HG03103 (cell line): ENCODE measurements at regions not wholly inside any gene's neighbourhood (a gene's known extent, or its start where the extent isn't known, plus 50 kb on each side); places are given as distances from the start of the nearest gene placed in this dataset.
"Not testable (repeated sequence)": the region's sequence is repeated elsewhere in the genome, so short reads cannot be mapped to it uniquely, and the experiment has no call there.

ENCODE experiments used
- ATAC-seq: cut with Tn5 transposase; IDR thresholded peaks from one replicate; pipeline ENCODE4 v1.9.1; 2021; ENCODE audit warnings: low read depth; ENCODE audit not compliant: unreplicated experiment

DNA sequence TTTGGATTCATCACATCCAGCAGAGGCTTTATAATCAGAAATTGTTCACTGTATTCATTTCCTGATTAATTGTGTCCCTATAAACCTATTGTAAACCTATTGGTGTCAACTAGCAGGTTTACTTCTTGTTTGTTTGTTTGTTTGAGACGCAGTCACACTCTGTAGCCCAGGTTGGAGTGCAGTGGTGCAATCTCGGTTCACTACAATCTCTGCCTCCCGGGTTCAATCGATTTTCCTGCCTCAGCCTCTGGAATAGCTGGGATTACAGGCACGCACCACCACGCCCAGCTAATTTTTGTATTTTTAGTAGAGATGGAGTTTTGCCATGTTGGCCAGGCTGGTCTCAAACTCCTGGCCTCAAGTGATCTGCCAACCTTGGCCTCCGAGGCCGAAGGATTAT is 215.4 kb upstream of the ZNF385D start:
- ATAC-seq: not testable (repeated sequence)

DNA sequence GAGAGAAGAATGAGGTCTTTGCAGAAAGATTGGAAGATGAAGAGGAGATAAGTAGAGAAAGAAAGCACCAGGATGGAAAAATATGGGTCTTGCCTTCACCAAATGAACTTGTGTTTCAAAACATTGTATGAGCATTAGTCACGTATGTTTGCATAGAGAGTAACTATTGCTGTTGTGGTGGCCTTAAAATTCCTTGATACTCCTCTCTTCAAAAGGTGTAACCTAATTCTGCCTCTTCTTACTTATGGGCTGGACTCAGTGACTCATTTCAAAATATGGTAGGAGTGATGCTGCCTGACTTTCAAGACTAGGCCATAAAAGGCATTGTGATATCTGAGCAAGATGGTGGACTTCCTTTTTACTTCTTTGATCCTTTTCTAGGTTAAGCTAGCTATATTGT is 228.7 kb upstream of the ZNF385D start:
- no peak for ATAC-seq

DNA sequence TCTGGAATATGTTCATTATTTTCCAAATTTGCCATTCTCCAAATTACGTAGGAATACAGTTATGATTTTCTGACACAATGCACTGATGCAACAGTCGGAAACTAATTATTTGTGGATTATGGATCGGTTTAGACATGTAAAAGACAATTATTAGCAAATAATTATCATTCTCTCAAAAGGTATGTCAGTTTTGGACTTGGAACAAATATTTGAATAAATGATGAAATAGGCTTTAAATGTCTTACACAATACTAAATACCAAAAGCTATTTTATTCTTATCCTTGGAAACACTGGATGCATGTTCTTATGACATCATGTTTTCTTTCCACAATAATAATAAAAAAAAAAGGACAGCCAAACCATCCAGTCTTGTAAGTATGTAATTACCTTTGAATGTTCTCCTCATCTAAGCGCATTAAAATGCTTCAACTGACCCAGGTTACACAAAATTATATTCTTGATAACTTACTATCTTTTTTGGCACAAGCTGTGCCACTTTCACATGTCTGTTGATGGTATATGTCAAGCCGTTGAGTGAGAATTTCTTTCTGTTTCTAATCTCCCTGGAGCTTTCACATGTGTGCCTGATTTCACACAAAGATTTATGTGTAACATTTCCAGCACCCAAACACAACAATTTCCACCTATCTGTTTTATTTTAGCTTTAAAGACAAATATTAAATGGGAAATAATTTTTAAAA is 238.5 kb upstream of the ZNF385D start:
- ATAC-seq: no peak

DNA sequence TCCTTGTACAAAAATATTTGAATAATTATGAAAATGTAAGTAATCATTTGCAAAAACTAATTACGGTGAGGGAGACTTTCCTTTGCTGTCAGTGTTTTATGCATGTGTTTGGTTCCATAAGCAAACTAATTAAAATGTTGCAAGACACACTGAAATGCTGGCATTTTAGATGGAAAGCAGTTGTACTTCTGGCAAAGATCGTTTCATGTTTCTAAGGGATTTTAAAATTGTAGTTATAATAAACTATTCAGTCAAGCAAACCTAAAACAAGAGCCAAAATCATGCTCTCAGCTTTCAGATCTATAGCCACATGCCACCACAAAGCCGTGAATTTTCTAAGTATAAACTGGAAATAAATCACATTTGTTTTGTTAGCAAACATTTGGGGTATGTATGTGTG is 240.1 kb upstream of the ZNF385D start:
- no peak for ATAC-seq

DNA sequence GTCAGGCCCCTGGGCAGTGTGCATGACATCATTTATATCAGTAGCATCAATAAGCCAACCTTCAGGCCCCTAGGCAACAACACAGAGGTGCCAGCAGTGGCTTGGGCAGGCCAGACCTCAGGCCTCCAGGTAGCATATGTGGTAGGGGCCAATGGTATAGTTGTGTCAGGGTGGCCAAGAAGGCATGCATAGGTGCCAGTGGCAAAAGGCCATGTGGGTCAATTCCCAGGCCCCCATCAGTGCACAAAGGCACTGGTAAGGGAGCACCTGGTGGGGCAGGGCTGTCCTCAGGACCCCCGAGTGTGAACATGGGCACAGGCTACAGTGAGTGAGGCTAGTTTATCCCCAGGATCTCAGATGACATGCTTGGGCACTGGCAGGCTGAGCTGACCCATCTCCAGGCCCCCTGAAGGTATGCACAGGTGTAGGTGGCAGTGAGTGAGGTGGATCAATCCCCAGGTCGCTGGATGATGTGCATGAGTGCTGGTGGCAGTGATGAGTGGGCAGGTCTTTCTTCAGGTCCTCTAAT is 244.1 kb upstream of the ZNF385D start:
- no peak for ATAC-seq

DNA sequence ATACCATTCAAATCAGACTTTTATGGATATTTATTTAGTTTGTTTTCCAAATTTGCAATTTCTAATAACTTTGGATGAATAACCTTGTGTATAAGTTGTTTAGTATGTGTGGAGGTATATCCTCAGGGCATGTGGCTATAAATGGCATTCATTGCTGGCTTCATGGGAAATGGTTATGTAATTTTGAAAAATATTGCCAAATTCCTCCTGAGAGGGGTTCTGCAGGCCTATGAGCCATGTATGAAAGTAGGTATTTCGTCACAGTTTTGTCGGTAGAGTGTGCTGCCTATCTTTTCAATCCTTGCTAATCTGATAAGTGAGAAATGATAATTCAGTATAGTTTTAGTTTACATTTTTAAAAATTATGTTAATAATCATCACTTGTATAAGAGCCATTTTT is 256.4 kb upstream of the ZNF385D start:
- no peak for ATAC-seq

DNA sequence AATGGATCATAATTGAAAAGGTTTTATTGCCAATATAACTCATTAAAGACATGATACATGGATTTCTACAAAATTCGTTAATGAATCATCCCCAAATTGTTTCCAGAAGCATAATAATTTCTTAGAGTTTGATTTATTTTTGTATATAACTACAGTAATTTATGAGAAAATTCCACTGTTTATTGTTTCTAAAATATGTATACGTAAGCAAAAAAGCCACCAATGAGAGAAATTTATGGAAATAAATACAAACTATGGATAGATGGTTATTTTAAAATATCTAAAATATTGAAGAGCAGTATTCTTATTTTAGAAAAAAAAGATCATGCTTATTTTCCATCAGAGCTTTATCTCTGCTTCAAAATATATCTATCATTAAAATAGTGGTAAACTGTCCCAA is 260.0 kb upstream of the ZNF385D start:
- no peak for ATAC-seq

DNA sequence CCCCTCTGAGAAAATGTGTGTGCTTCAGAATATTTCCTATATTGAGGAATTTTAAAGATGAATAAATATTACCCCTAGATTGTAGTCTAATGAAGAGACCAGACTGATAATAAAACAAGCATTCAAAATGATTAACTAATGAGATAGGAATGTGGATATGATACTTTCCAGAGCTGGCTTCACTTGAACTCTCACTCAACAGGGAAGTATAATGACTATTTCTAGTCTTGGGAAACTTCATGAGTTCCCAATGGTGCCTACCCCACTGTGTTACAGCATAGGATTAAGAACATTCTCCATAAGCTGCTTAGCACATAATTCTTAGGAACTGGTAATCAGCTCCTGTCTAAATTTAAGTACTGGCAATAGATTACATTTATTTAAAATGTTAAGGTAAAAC is 261.5 kb upstream of the ZNF385D start:
- no peak for ATAC-seq

DNA sequence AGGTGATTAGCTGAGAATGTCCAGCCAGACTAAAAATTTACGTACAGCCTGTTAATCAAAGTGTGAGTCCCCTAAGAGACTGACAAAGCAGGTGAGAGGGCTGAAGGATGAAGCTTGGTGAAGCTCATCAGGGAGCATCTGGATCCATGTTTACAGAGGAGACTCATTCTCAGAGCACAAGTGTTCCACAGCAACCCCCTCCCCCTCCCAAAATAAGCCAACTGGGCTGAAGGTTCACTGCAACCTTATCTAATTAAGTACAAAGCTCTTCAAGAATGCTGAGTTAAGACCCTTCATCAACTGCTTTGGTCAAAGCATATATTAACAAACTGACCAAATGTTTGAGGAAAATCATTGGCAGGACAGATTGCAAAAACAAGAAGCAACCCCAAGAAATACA is 262.6 kb upstream of the ZNF385D start:
- ATAC-seq: no peak

DNA sequence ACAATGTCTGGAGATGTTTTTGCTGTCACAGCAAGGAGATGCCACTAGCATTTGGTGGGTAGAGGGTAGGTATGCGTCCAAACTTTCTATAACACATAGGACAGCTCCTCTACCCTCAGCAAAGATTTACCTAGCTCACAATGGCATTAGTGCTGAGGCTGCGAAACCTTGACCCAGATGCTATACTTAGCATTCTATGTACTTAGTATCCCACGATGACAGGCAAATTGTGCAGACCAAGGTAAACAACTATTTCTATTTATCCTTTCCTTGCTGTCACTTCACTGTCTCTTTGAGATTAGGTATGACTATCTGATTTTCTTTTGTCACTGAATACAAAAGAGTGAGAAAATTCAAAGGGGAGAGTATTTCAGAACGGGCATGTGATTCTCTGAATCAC is 265.2 kb upstream of the ZNF385D start:
- ATAC-seq: no peak

DNA sequence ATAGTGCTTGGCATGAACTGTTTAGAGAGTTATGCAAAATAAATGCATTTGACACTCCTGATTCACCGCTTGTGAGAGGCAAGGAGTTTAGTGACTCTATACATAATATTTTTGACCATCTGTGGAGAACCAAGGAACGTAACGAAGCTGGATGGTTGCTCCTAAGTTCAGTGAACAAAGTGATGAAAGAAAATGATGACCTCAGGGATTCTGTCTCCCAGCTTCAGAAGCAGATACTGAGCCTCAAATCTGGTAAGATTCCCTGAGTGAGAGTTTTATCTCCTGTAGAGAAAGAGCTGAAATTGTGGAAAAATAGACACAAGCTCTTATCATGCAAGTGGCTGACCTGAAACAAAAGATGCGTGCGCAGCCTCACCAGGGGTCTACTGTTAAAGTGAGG is 273.6 kb upstream of the ZNF385D start:
- ATAC-seq: not testable (repeated sequence)

DNA sequence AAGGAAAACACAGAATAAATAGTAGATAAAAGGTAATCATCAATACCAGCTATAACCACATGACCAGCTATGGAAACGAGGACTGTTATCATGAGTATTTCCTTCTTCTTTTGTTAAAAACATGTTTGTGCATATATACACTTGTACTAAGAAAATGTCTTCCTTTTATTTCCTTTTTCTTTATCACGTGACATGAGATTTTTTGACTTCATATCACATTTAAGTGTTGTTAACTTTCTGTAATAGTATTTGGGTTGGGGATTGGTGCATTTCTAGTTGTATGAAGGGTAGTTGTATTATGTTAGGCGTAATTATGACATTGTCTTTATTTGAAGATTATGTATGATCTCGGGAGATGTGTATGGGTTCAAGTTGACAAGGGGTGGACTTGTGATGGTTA is 278.5 kb upstream of the ZNF385D start:
- ATAC-seq: no peak

DNA sequence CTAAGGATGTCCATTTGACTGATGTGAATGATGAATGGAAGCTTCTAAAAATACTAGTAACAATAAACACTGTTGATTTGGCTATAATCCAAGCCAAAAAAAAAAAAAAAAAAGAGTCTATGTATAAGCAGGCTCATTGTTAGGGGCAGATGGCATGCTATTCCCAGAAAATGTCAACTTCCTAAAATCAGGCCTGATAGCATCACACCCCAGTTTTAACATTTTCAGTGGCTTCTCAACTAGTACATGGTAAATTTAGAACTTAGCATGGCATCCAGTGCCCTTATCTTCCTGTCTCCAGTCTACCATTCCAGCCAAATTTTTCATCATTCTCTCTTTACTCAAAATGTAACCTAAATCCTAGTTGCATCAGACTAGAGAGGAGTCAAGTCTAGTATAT is 288.2 kb upstream of the ZNF385D start:
- no peak for ATAC-seq

DNA sequence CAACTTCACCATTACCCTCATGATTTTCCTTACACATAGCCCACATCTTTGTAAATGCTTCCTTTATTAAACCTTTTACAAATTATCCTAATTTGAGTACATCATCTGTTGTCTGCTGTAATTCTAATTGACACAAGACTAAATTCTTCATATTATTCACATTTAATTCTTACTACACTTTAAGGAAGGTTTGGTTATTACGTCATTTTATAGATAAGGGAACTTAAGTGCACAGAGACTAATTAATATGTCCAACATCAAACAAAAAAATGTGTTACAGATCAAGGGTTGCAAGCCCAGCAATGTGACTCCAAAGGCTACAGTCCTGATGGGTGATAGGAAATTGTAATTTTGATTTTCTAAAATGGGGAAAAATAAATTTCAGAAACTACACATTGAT is 289.1 kb upstream of the ZNF385D start:
- no peak for ATAC-seq

DNA sequence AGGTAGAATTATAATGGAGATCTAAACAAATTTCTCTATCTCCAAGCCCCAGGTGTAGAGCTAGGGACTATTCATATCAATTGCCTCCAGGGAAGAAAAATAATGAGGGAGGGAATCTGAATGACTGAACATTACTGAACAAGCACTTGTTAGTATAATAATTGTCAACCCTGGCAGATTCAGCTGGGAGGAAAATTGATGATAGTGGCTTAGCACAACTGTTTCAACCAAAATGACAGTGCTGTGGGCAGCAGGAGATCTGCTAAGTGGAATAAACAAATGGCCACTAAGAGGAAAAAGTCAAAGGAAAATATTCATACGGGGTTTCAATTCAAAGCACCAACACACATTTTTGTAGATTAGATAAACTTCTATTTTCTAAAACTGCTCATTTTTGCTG is 294.9 kb upstream of the ZNF385D start:
- no peak for ATAC-seq

DNA sequence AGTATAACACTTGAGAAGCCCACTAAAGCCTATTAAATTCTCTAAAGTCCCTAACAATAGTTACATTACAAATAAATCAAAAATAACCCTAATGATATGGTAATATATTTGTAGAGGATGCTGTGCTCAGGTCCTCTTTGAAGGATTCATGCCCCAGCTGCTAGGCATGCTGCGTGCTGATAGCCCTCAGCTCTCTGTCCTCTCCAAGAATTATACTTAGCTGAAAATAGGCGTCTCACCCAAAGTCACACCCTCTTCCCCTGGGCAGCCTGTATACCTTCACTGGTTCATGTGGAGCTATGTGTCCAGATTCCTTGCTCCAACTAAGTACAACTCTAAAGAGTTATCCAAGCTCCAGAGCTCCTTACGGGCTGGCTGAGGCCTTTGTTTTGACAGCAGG is 312.5 kb upstream of the ZNF385D start:
- ATAC-seq: no peak

DNA sequence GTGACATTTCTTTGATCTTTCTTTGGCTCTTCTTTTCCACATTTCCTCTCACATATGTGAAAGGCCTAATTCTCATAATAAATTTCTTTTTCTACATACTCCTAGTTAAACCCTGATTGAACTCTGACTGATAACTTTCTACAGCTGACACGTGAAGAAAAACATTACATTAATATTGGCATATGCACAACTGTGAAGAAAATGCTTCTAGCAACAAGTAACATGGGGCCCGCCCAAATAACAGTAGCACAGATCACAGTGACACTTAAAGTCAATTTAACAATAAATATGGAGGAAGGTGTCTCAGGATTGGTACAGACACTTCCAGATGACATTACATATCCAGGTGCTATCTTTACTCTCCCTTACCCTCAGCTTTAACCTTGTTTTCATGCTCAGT is 317.6 kb upstream of the ZNF385D start:
- no peak for ATAC-seq

DNA sequence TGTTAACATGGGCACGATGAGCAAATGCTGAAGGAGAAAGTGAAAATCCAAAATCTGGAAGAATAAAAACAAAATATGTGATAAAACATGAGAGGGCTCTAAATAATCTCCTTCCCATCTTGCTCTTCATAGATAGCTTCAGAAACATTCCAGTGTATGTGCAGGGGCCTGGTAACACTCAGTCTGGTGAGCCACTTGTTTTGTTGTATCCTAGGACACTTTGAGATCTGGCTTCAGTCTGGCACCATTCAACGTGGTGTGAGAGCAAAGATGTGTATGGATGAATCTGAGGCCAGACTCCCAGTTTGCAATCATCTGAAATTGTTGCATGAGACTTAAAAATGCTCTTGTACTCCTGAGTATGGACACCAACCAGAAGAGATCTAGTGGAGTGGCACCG is 337.2 kb upstream of the ZNF385D start:
- ATAC-seq: no peak

DNA sequence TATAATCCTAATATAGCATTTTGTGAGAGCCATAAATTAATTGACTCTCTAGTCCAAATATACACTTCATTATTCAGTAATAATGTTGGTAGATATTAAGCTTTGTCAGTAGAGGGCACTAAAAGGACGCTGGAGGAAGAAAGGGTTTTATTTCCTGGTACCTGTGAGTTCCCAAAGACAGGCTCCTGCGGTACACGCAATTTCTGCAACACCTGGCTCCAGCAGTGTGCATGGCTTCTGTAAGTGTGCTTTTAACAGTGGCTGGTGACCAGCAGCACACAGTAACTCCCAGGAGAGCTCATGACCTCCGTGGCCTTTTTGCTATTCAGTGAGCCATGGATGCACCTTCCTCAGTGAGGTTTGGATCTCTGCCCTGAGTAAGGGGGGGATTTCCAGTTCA is 338.3 kb upstream of the ZNF385D start:
- peak; percentile 97 for ATAC-seq

DNA sequence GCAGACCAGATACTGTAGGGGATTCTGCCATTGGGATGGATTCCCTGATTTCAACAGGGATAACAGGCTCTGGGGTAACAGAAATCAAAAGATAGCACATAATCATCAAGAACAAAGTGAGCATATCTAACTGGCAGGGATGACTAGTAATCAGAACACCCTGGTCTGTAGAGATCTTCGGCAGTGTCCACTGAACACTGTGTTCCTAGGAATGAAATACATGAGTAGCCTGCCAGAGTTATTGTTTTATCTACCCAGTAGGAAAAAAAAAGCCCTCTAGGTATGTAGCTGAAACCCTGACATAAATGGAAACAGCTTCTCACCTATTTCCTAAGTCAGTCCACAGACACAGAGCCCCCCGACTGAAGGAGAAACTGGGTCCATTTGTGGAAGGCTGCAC is 340.3 kb upstream of the ZNF385D start:
- no peak for ATAC-seq

DNA sequence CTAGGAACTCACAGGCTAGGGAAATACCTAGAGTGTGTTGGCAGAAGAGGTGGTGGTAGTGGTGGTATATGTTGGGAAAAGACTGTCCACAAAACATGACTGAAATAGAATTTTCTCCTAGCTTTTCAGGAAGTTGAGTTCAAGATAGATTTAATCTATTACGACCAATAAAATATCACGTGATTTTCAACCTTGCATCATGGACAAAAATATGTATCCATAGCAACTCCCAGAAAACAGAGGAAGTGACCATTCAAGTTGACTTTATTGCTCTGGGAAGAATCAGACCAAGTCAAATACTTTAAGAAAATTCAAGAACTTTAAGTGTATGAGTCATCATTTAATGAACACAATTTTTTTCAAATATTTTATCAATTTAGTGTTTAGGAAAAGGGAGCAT is 347.0 kb upstream of the ZNF385D start:
- no peak for ATAC-seq

DNA sequence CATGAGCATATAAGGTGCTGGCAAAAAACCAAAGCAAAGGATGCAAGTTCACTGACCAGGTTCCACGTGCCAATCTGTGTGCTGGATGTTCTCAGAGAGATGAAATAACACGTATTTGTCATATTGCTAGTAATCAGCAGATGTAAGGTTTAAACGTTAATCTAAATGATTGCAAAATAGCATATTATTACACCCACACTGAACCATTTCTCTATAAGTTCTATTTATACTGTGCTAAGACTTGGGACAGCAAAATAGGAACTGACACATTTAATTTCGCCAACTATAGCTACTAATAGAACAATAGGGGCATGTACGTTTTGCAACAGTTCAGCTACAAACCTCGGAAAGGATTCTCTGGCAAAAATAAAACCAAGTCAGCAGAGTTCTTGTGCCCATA is 350.3 kb upstream of the ZNF385D start:
- ATAC-seq: no peak

DNA sequence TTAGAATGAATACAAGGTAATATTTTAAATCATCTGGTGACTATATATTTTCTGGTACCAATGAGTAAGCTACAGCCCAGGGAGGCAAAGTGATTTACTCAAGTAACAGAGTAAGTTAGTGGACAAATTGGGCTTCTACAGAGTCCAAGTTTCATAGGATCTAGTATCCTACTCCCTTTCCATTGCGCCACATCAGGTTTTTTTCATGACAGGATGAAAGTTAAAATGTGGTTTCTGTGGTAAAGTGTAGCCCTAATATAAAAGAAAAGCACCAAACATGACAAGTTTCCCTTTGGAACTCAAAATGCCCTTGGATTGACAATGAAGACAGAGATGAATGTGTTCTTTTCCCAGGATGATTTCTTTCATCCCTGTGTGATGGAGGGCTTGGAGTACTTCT is 350.8 kb upstream of the ZNF385D start:
- ATAC-seq: no peak
